ENCODE measurements at regions not wholly inside any gene's neighbourhood (a gene's known extent, or its start where the extent isn't known, plus 50 kb on each side); places are given as distances from the start of the nearest gene placed in this dataset.
"Not testable (repeated sequence)": the region's sequence is repeated elsewhere in the genome, so short reads cannot be mapped to it uniquely, and the experiment has no call there.

DNA sequence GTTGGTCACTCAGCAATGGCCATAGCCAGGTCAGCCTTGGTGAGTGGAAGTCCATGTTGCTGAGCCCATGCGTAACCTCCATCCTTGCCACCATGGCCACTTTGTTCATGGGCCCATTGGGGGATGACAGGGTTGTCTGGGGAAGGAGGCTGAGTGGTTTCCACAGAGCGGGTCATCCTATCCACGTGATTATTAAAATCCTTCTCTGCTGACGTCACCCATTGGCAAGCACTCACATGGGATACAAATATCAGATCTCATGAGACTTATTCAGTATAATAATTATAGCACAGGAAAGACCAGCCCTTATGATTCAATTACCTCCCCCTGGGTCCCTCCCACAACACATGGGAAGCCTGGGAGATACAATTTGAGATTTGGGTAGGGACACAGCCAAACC is 534.8 kb downstream of the DIPK2A start:
- TF ChIP-seq, protein P1, sequence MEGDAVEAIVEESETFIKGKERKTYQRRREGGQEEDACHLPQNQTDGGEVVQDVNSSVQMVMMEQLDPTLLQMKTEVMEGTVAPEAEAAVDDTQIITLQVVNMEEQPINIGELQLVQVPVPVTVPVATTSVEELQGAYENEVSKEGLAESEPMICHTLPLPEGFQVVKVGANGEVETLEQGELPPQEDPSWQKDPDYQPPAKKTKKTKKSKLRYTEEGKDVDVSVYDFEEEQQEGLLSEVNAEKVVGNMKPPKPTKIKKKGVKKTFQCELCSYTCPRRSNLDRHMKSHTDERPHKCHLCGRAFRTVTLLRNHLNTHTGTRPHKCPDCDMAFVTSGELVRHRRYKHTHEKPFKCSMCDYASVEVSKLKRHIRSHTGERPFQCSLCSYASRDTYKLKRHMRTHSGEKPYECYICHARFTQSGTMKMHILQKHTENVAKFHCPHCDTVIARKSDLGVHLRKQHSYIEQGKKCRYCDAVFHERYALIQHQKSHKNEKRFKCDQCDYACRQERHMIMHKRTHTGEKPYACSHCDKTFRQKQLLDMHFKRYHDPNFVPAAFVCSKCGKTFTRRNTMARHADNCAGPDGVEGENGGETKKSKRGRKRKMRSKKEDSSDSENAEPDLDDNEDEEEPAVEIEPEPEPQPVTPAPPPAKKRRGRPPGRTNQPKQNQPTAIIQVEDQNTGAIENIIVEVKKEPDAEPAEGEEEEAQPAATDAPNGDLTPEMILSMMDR (IDR thresholded peaks at IDR 0.05; ENCODE audit: low read length) = not testable (repeated sequence)
- TF ChIP-seq EZH2 (IDR thresholded peaks at IDR 0.05; ENCODE audit: borderline replicate concordance, low read length) = not testable (repeated sequence)
